ENCODE measurements at regions not wholly inside any gene's neighbourhood (a gene's known extent, or its start where the extent isn't known, plus 50 kb on each side); places are given as distances from the start of the nearest gene placed in this dataset.

GRCh38 chr9:95731876-95732275 is 143.6 kb upstream of the ERCC6L2 start:
- Histone ChIP-seq H2AFZ (no peak overlapping the region), H3K79me2 (replicated peaks; ENCODE audit: insufficient read depth) (no peaks in the 10 kb centered on the region), H3K4me3 (no peak overlapping the region), H3K27ac (ENCODE audit: low read depth) (no peak overlapping the region), H3K27me3 (ENCODE audit: insufficient read depth) (no peaks in the 10 kb centered on the region), H3K36me3 (ENCODE audit: insufficient read depth) (no peaks in the 10 kb centered on the region), H4K20me1 (replicated peaks; ENCODE audit: insufficient read depth) (no peaks in the 10 kb centered on the region), H3K9me2 (ENCODE audit: insufficient read depth) (no peaks in the 10 kb centered on the region; the same call in 1 of the 2 replicates), H3F3A (replicated peaks; ENCODE audit: low read depth) (no peaks in the 10 kb centered on the region), H3K4me1 (ENCODE audit: insufficient read depth) (no peaks in the 10 kb centered on the region), H3K4me2 (no peak overlapping the region)
- Mint-ChIP-seq H3K27me3 (ENCODE audit: insufficient read depth, low read depth, poor library complexity) (peaks cover 6% of the 10 kb centered on the region), H3K4me3 (no peak overlapping the region), H3K27ac (no peak overlapping the region), H3K36me3 (ENCODE audit: low read depth) (no peaks in the 10 kb centered on the region), H3K9me3 (no peaks in the 10 kb centered on the region), H3K4me1 (no peaks in the 10 kb centered on the region)
- ATAC-seq (no peak), DNase-seq (ENCODE audit: low spot score) (no peak)
- TF ChIP-seq JUNB (IDR thresholded peaks at IDR 0.05; ENCODE audit: unreplicated experiment) (no peak), EZH2 (IDR thresholded peaks at IDR 0.05; ENCODE audit: low read depth, unreplicated experiment) (no peak), EZH2phosphoT487 (IDR thresholded peaks at IDR 0.05; ENCODE audit: unreplicated experiment) (no peak), ZNF462 (CRISPR knock-in tag; IDR thresholded peaks at IDR 0.05) (no peak), POLR2AphosphoS5 (IDR thresholded peaks at IDR 0.05; ENCODE audit: low read depth) (no peak), NANOG (IDR thresholded peaks at IDR 0.05; ENCODE audit: borderline replicate concordance) (no peak), ZNF331 (CRISPR knock-in tag; IDR thresholded peaks at IDR 0.05; ENCODE audit: low read depth) (no peak), ETS1 (IDR thresholded peaks at IDR 0.05) (no peak), REST (IDR thresholded peaks at IDR 0.05; ENCODE audit: unreplicated experiment) (no peak), CREB1 (CRISPR knock-in tag; IDR thresholded peaks at IDR 0.05; ENCODE audit: low read depth) (no peak), ZNF114 (CRISPR knock-in tag; IDR thresholded peaks at IDR 0.05) (no peak), STAT1 (IDR thresholded peaks at IDR 0.05; ENCODE audit: unreplicated experiment) (no peak), CTCF (conservative IDR thresholded peaks at IDR 0.05; ENCODE audit: low read depth in 2 of 2) (no peak)

Data from GM23338 (cell line).